ENCODE measurements at regions not wholly inside any gene's neighbourhood (a gene's known extent, or its start where the extent isn't known, plus 50 kb on each side); places are given as distances from the start of the nearest gene placed in this dataset.
A peak's percentile ranks its signal among the peaks of the same experiment; 100 is the strongest.
"Not testable (repeated sequence)": the region's sequence is repeated elsewhere in the genome, so short reads cannot be mapped to it uniquely, and the experiment has no call there.

DNA sequence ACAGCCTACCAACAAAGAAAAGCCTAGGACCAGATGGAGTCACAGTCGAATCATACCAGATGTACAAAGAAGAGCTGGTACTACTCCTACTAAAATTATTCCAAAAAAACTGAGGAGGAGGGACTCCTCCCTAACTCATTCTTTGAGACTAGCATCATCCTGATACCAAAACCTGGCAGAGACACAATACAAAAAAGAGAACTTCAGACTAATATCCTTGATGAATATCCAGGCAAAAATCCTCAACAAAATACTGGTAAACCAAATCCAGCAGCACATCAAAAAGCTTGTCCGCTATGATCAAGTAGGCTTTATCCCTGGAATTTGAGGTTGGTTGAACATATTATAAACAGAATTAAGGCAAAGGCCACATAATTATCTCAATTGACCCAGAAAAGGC is 900.4 kb upstream of the ARRDC3 start:
- Histone ChIP-seq H3K4me1 (ENCODE audit: control insufficient read depth in 1 of 2, insufficient read depth in 2 of 2, low read length in 2 of 2) (no peaks in the 10 kb centered on the region), H3K36me3 (ENCODE audit: control insufficient read depth in 1 of 2, insufficient read depth in 2 of 2, low read length in 1 of 2) (no peaks in the 10 kb centered on the region), H3K4me3 (ENCODE audit: low read length in 2 of 2) (no peak overlapping the region), H3K27ac (ENCODE audit: low read depth in 1 of 2, low read length in 2 of 2) (no peak overlapping the region), H3K9me3 (ENCODE audit: control insufficient read depth, low read length) (no peaks in the 10 kb centered on the region), H3K27me3 (ENCODE audit: control insufficient read depth in 1 of 2, insufficient read depth in 2 of 2, low read length in 1 of 2) (no peaks in the 10 kb centered on the region)
- DNase-seq (no peak), ATAC-seq (ENCODE audit: low FRiP score) (no peak)
- 92 to 95% methylated on average over 2 of the region's 2 CpGs for WGBS, 2 donors
- intact Hi-C loops (cut with DNase I), result no loop called here

DNA sequence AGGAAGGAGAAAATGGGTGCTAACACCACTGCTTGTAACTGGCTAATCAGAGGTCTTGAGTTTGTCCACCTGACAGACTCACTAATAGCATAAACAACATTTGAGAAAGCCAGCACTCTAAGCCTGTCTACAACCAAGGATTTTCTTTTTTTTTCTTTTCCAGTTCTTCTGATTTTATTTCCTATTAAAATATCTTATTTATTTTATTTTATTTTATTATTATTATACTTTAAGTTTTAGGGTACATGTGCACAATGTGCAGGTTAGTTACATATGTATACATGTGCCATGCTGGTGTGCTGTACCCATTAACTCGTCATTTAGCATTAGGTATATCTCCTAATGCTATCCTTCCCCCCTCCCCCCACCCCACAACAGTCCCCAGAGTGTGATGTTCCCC is 888.6 kb upstream of the ARRDC3 start:
- H3K36me3 ChIP-seq (ENCODE audit: control insufficient read depth in 1 of 2, insufficient read depth in 2 of 2, low read length in 1 of 2); intact Hi-C loops (cut with DNase I); H3K4me3 ChIP-seq (ENCODE audit: low read length in 2 of 2); H3K27ac ChIP-seq (ENCODE audit: low read depth in 1 of 2, low read length in 2 of 2); DNase-seq; ATAC-seq (ENCODE audit: low FRiP score); H3K27me3 ChIP-seq (ENCODE audit: control insufficient read depth in 1 of 2, insufficient read depth in 2 of 2, low read length in 1 of 2); H3K9me3 ChIP-seq (ENCODE audit: control insufficient read depth, low read length); H3K4me1 ChIP-seq (ENCODE audit: control insufficient read depth in 1 of 2, insufficient read depth in 2 of 2, low read length in 2 of 2): not testable (repeated sequence)
- 55 to 67% methylated on average over 1 of the region's 1 CpG for WGBS, 2 donors

DNA sequence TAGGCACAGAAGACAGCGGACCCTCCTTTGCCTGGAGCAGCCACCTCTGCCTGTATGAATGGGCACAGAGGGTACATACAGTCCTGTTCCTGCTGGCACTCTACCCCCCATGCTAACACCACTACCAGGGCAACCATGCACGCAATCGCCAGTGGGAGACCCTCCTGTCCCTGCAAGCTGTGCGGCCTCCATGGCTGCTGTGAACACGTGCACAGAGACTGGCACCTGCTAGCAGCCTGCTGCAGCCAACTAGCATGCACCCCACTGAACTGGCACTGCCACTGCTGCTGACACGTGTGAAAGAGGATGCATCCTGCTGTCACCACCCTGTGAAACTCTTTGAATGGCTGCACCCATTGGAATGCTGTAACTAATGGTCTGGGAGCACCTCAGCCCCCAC is 885.2 kb upstream of the ARRDC3 start:
- peak; percentile 46 for ATAC-seq (ENCODE audit: low FRiP score)

DNA sequence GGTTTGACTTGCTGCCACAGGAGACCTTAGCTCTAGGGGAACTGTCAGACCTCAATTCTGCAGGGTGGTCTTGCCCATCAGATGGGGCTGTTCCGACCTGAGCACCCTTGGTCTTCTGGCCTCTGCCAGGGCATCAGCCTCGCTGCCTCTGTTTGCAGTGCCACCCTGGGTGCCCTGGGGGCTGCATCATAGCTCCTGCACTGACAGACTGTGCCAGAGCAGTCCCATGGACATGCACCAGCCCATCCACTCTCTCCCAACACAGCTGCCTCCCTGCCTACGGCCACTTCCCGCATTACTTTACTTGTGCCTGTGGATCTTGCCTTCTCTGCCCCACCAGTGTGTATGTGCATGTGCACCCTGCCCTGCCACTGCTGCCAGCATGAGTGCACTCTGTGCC is 884.7 kb upstream of the ARRDC3 start:
- no peaks in the 10 kb centered on the region for H3K27me3 ChIP-seq (ENCODE audit: control insufficient read depth in 1 of 2, insufficient read depth in 2 of 2, low read length in 1 of 2)
- H3K9me3 ChIP-seq (ENCODE audit: control insufficient read depth, low read length), result no peaks in the 10 kb centered on the region
- H3K27ac ChIP-seq (ENCODE audit: low read depth in 1 of 2, low read length in 2 of 2), result no peak overlapping the region
- intact Hi-C loops (cut with DNase I), result no loop called here
- WGBS, 2 donors, result 81 to 94% methylated on average over 4 of the region's 4 CpGs
- no peaks in the 10 kb centered on the region for H3K36me3 ChIP-seq (ENCODE audit: control insufficient read depth in 1 of 2, insufficient read depth in 2 of 2, low read length in 1 of 2)
- ATAC-seq (ENCODE audit: low FRiP score), result peak; percentile 56
- no peak for DNase-seq
- H3K4me1 ChIP-seq (ENCODE audit: control insufficient read depth in 1 of 2, insufficient read depth in 2 of 2, low read length in 2 of 2), result no peaks in the 10 kb centered on the region
- no peak overlapping the region for H3K4me3 ChIP-seq (ENCODE audit: low read length in 2 of 2)

More for the DNA sequence above, 885.2 kb upstream of the ARRDC3 start:
- H3K9me3 ChIP-seq (ENCODE audit: control insufficient read depth, low read length), result no peaks in the 10 kb centered on the region
- no peak for DNase-seq
- no peak overlapping the region for H3K27ac ChIP-seq (ENCODE audit: low read depth in 1 of 2, low read length in 2 of 2)
- H3K4me3 ChIP-seq (ENCODE audit: low read length in 2 of 2), result no peak overlapping the region
- no peaks in the 10 kb centered on the region for H3K36me3 ChIP-seq (ENCODE audit: control insufficient read depth in 1 of 2, insufficient read depth in 2 of 2, low read length in 1 of 2)
- no peaks in the 10 kb centered on the region for H3K27me3 ChIP-seq (ENCODE audit: control insufficient read depth in 1 of 2, insufficient read depth in 2 of 2, low read length in 1 of 2)
- 81 to 87% methylated on average over 6 of the region's 6 CpGs for WGBS, 2 donors
- H3K4me1 ChIP-seq (ENCODE audit: control insufficient read depth in 1 of 2, insufficient read depth in 2 of 2, low read length in 2 of 2), result no peaks in the 10 kb centered on the region
- intact Hi-C loops (cut with DNase I), result no loop called here

- 87 to 89% methylated on average over 3 of the region's 3 CpGs for WGBS, 2 donors
- Histone ChIP-seq H3K4me1 (ENCODE audit: control insufficient read depth in 1 of 2, insufficient read depth in 2 of 2, low read length in 2 of 2) (no peaks in the 10 kb centered on the region), H3K36me3 (ENCODE audit: control insufficient read depth in 1 of 2, insufficient read depth in 2 of 2, low read length in 1 of 2) (no peaks in the 10 kb centered on the region), H3K27ac (ENCODE audit: low read depth in 1 of 2, low read length in 2 of 2) (no peak overlapping the region), H3K4me3 (ENCODE audit: low read length in 2 of 2) (no peak overlapping the region), H3K27me3 (ENCODE audit: control insufficient read depth in 1 of 2, insufficient read depth in 2 of 2, low read length in 1 of 2) (no peaks in the 10 kb centered on the region), H3K9me3 (ENCODE audit: control insufficient read depth, low read length) (no peaks in the 10 kb centered on the region)
- intact Hi-C loops (cut with DNase I), result no loop called here
- no peak for DNase-seq
- no peak for ATAC-seq (ENCODE audit: low FRiP score)
Measured at GRCh38 chr5:92265804-92266203, 882.7 kb upstream of the ARRDC3 start.

DNA sequence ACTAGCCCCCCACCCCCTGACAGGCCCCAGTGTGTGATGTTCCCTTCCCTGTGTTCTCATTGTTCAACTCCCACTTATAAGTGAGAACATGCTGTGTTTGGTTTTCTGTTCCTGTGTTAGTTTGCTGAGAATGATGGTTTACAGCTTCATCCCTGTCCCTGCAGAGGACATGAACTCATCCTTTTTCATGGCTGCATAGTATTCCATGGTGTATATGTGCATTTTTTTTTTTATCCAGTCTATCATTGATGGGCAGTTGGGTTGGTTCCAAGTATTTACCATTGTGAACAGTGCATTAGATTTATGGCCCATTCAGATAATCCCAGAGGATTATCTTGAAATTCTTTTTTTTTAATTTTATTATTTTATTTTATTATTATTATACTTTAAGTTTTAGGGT is 872.5 kb upstream of the ARRDC3 start:
- intact Hi-C loops (cut with DNase I), result not testable (repeated sequence)

DNA sequence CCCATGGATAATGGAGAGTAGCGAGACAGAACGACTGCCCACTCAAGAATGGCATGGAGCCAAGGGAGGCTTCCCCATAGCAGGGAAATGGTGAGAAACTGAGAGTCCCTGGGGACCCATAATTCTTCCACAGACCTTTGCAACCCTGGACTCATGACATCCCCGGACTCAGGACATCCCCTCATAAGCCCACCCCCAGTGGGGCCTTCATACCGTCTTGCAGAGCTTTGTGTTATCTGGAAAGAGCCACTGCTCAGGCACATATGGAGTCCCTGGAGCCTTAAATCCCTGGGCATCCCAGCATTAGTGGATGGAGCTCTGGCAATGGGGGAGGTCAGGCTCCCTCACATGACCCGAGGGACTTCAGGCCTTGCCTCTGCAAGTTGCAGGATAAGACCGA is 865.4 kb upstream of the ARRDC3 start:
- intact Hi-C loops (cut with DNase I), result no loop called here
- Histone ChIP-seq H3K4me1 (ENCODE audit: control insufficient read depth in 1 of 2, insufficient read depth in 2 of 2, low read length in 2 of 2) (no peaks in the 10 kb centered on the region), H3K36me3 (ENCODE audit: control insufficient read depth in 1 of 2, insufficient read depth in 2 of 2, low read length in 1 of 2) (no peaks in the 10 kb centered on the region), H3K27ac (ENCODE audit: low read depth in 1 of 2, low read length in 2 of 2) (no peak overlapping the region), H3K27me3 (ENCODE audit: control insufficient read depth in 1 of 2, insufficient read depth in 2 of 2, low read length in 1 of 2) (no peaks in the 10 kb centered on the region), H3K4me3 (ENCODE audit: low read length in 2 of 2) (no peak overlapping the region), H3K9me3 (ENCODE audit: control insufficient read depth, low read length) (peaks cover 7% of the 10 kb centered on the region)
- WGBS, 2 donors, result 77 to 82% methylated on average over 6 of the region's 6 CpGs
- DNase-seq (no peak), ATAC-seq (ENCODE audit: low FRiP score) (no peak)

More for the DNA sequence above, 872.5 kb upstream of the ARRDC3 start:
- not testable (repeated sequence) for H3K36me3 ChIP-seq (ENCODE audit: control insufficient read depth in 1 of 2, insufficient read depth in 2 of 2, low read length in 1 of 2); ATAC-seq (ENCODE audit: low FRiP score); H3K4me3 ChIP-seq (ENCODE audit: low read length in 2 of 2); H3K27ac ChIP-seq (ENCODE audit: low read depth in 1 of 2, low read length in 2 of 2); H3K27me3 ChIP-seq (ENCODE audit: control insufficient read depth in 1 of 2, insufficient read depth in 2 of 2, low read length in 1 of 2); H3K9me3 ChIP-seq (ENCODE audit: control insufficient read depth, low read length); DNase-seq; H3K4me1 ChIP-seq (ENCODE audit: control insufficient read depth in 1 of 2, insufficient read depth in 2 of 2, low read length in 2 of 2)

- H3K27ac ChIP-seq (ENCODE audit: low read depth in 1 of 2, low read length in 2 of 2), result no peak overlapping the region
- H3K36me3 ChIP-seq (ENCODE audit: control insufficient read depth in 1 of 2, insufficient read depth in 2 of 2, low read length in 1 of 2), result no peaks in the 10 kb centered on the region
- no peaks in the 10 kb centered on the region for H3K9me3 ChIP-seq (ENCODE audit: control insufficient read depth, low read length)
- intact Hi-C loops (cut with DNase I), result no loop called here
- DNase-seq (no peak), ATAC-seq (ENCODE audit: low FRiP score) (no peak)
- H3K27me3 ChIP-seq (ENCODE audit: control insufficient read depth in 1 of 2, insufficient read depth in 2 of 2, low read length in 1 of 2), result no peaks in the 10 kb centered on the region
- H3K4me3 ChIP-seq (ENCODE audit: low read length in 2 of 2), result no peak overlapping the region
- H3K4me1 ChIP-seq (ENCODE audit: control insufficient read depth in 1 of 2, insufficient read depth in 2 of 2, low read length in 2 of 2), result no peaks in the 10 kb centered on the region
Measured at GRCh38 chr5:92242170-92242569, 859.1 kb upstream of the ARRDC3 start.

- no peak overlapping the region for H3K27ac ChIP-seq (ENCODE audit: low read depth in 1 of 2, low read length in 2 of 2)
- H3K36me3 ChIP-seq (ENCODE audit: control insufficient read depth in 1 of 2, insufficient read depth in 2 of 2, low read length in 1 of 2), result no peaks in the 10 kb centered on the region
- no peaks in the 10 kb centered on the region for H3K4me1 ChIP-seq (ENCODE audit: control insufficient read depth in 1 of 2, insufficient read depth in 2 of 2, low read length in 2 of 2)
- intact Hi-C loops (cut with DNase I), result no loop called here
- 87 to 89% methylated on average over 2 of the region's 2 CpGs for WGBS, 2 donors
- no peaks in the 10 kb centered on the region for H3K27me3 ChIP-seq (ENCODE audit: control insufficient read depth in 1 of 2, insufficient read depth in 2 of 2, low read length in 1 of 2)
- H3K9me3 ChIP-seq (ENCODE audit: control insufficient read depth, low read length), result no peaks in the 10 kb centered on the region
- H3K4me3 ChIP-seq (ENCODE audit: low read length in 2 of 2), result no peak overlapping the region
- DNase-seq (no peak), ATAC-seq (ENCODE audit: low FRiP score) (no peak)
Measured at GRCh38 chr5:92237896-92238295, 854.8 kb upstream of the ARRDC3 start.
